SW 1271 (cell line): ENCODE measurements at regions not wholly inside any gene's neighbourhood (a gene's known extent, or its start where the extent isn't known, plus 50 kb on each side); places are given as distances from the start of the nearest gene placed in this dataset.

Experiments
- DNase-seq, 2 experiments: peaks; one replicate each; lab custom pipeline; 2025; lab: John Stamatoyannopoulos, UW

DNA sequence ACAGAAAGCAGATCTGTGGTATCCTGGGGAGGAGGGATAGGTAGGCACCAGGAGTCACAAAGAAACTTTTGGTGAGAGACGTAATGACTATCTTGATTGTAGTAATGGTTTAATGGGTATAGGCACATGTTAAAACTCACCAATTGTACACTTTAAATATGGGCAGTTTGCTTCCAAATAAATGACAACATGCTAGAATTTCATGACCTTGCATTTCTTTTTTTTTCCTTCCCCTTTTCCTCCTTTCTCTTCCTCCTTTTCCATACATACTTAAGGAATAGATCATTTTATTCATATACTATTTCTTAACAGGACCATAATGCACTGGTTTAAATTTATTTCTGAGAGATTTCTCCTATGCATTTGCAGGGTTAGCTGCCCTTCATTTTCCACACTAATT is 341.8 kb downstream of the TMEM182 start:
- no peak for DNase-seq

DNA sequence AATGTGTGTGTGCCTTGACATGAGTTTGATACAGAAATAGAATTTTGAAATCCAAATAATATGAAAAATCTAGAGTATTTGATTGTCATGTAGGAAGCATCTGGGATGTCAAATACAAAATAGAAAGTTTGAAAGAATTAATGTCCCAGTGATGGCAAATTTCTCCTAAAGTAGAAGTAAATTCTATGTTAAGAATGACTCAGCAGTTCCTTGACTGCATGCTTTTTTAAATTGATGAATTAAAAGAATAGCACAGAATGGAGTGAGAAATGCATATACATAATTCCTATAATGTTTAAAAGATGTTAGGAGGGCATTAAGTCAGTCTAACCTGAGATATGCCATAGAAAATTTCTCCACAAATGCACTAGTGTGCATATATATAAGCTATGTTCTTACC is 357.5 kb downstream of the TMEM182 start:
- DNase-seq: no peak

DNA sequence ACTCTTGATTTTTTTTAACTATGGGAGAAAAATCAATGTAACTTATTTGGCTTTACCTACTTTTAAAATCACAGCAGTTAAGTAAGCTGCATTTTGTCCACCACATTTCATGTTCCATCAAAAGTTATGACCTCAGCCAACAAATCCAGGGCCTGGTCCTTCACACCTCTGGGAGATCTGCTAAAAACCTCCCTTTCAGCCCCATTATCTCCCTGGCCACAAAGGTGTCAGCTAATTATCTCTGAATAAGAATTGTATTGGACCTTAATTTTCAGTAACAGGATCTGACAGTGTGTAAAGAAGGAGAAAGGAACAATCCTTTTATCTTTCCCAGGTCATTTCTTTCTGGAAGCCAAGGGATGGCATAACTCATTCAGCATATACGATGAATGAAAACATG is 359.3 kb downstream of the TMEM182 start:
- DNase-seq: no peak

DNA sequence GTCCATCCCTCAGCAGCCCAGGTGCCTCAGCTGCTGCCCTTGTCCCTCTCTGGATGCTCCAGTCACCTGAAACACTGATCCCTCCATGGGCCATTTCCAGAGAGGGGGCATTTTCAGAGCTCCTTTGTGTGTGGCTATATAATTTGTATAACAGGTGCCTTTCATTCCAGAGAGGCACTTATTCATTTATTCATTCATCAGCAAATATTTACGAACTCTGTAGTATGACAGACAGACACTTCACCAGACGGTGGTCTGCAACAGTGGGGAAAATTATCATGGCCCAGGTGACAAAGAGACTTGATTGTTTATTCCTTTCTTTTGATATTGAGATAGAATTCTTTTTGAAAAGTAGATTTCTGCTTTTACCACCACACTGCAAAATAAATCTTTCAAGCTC is 361.7 kb downstream of the TMEM182 start:
- no peak for DNase-seq

DNA sequence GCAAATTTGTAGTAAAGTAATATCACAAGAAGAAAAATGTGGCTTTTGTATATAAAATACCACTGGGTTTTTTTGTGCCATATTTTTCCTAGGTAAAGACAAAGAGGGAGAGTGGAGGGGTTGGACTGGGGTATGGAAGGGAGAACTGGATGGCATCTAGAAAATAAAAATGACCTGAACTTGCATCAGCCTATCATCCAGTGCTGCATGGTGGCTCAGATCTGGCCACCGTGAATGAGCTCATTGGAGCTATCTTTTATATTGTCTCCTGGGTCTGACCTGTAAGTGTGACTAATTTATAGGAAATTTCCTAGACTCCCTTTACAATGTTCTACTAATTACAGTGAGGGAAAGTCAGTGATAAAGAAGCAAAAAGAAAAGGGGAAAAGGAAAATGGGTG is 369.0 kb downstream of the TMEM182 start:
- no peak for DNase-seq

DNA sequence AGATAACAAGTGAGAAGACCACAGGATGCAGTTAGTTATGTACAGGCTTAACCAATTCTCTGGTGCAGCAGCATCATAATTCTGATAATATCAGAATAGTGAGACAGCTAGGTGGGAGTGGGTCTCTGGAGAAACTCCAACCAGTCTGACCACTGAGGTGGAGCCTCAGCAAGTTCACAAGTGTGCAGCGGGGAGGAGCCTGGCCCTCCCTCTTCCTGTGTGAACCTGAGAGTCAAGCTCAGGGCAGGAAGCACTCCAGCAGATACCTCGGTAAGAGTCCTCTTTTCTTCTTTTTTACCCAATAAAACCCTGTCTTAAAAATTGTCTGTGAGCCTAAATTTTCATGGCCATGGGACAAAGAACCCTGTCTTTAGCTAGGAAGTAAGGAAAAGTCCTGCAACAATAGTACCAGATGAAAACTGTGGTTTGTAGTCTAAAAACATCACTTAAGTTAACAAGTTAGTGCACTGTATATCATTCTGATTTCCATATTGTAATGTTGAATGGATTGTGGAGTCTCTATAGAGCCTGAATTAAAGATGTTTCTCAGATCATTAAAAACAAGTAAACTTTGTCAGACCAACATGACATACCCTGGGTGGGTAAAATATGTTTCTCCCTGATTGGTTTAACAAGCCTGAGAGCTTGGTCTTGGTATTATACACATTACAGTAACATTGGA is 370.8 kb downstream of the TMEM182 start:
- DNase-seq: no peak

DNA sequence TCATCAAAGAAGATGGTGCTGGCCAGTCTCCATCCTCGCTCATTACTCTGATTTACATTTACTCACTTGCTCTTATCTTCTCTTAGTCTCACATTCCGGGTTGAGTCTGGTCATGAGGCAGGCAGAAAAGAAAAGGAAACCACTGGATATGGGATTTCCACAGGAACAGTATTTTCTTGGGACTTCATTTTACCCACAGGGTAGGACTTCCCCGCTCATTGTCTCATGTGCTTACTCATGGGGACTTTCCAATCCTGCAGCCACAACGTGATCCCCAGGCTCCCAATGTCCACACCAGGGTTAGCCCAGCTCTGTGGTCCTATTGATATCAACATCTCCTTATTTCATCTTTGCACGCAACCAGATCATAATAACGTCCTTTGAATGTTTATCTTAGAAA is 373.8 kb downstream of the TMEM182 start:
- no peak for DNase-seq

DNA sequence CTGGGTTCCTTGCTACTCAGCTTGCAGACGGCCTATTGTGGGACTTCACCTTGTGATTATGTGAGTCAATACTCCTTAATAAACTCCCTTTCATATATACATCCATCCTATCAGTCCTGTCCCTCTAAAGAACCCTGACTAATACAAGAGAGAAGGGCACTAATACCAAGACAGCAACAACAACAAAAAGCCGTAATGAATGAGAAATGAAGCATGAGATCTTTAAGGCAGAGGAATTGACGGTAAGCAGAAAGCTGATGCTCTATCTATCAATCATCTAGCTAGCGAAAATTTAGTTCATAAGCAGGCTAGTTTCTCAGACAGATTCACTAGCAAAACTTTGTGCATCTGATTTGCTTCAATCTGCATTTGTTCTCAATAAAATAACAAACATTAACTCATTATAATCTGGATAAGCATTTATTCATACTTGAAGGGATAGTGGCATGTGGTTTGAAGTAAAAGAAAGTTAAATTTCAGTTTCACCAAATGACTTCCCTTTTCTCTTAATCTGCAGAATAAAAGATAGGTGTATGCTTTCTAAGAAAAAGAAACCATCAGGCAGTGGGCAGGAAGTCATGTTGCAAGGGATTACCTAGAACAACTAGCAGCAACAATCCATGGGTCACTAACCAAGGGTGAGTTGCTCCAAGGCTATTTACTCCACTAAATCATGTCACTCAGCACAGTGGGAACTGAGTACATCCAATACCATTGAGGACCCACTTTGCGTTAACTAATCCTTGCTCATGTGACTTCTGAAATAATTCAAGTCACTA is 376.5 kb downstream of the TMEM182 start:
- no peak for DNase-seq

DNA sequence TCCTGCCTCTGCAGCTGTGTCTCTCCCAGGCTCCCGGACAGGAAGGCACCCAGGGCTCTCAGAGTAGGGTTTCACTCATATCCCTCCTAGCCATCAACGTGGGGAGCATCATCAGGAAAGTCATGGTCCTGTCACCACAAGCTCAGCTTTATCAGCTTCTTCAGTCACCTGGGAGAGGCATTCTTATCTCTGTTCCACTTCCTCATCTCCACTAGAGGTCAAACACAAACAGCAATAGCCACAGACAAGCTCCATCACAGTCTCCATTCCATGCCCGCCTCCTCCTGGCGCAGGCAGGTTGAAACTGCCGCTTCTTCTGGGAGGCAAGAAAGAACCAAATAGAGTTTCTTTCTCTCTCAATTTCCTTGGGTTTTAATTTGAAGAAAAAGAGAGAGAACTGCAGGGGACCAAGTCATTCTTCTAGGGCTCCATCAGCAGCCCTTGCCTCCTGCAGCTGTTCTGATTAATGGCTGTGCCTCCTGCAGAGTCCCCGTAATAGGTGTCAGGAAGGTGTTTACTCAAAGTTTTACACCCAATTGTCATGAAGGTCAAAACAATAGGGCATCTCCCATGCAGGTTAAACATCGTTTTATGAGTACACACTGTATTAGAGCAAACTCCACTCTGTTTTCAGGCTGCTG is 377.9 kb downstream of the TMEM182 start:
- DNase-seq: no peak

DNA sequence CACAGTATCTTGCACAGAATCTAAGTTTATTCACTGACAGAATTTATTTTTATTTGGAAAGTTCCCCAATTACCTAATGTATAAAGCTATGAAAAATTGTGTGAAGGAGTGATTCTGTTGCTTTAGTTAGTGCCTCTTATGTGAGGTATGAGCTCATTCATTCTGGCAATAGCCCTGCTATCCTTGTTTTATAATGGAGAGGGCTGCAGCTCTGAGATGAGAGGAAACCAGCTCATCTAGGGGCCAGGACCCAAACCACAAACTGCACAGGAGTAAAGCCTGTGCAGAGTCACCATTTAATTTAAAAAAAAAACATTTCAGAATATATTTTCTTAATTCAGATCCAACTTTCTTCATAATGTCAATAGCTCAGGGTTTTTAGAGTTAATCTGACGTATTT is 383.0 kb downstream of the TMEM182 start:
- no peak for DNase-seq

DNA sequence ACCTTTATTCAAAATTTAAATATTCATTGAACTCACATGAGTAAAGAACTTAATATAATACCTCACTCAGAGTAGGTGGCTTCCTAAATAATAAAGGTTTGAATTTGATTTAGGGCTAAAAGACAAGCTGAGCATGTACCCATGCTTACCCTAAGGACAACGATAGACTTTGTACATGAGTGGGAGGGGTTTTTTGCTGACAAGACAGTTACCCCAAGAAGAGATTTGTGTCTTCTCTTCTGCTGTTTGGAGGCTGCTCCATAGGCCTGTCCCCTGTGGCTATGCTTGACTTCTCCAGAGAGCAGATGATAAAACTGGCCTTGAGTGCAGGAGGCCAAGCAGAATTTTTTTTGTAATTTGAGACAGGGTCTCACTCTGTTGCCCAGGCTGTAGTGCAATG is 383.9 kb downstream of the TMEM182 start:
- DNase-seq: no peak

DNA sequence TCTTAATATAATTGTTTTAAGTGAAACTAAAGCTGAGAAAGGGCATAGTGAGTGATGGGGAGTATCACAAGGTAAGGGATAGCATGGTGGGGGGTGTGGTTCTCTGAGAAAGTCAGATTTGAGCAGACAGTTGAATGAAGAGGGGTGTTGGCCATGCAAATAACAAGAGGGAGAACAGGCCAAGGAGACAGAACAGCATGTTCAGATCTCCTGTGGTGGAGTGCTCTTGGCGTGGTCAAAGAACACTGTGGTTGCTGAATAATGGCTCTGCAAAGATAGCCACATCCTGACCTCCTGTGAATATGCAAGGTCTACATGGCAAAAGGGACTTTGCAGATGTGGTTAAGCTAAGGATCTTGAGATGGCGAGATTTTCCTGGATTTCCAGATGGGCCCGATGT is 389.2 kb downstream of the TMEM182 start:
- DNase-seq: no peak

DNA sequence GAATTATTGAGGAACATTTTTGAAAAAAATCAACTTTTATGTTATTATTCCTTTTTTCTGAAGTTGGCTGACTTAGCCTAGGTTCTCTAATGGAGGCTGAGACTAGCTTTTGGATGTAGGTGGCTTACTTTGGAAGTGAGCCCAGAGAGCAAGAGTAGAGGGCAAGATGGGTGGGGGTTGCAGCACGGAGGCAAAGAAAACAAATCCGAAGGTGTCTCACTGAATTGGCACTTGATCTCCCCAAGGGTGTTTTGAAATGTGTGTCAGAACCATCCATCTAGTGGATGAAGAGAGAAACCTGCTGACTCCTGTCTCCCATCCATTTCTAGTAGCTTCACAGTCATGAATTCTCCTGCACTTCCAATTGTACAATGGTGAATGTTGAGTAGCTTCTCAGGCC is 390.7 kb downstream of the TMEM182 start:
- no peak for DNase-seq

DNA sequence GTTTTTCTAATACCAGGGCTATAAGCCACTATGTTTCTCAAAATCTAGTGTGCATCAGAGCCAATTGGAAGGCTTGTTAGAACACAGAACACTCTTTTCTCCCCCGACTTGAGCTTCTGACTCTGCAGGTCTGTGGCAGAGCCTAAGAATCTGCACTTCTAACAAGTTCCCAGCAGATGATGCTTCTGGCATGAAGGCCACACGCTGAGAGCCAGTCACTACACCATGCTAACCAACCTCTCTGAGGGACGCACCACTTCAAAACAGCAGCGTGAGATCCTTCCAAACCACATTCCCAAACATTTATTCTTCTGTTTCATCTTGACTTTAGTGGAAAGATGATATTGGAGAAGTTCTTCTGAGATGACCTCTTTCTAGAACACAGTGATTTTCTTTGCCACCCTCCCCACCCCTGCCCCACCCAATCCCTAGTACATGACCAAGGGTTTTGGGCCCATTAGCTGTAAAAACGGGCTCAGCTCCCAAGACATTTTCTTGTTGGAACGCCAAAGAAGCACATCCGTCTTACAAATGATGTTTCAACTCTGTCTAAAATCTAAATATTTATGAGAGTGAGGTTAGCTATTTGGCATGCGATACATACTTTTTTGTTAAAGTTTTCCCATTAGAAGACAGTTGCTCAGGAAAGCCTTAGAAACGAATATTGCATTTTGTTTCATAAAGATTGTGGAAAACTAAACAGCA is 391.9 kb downstream of the TMEM182 start:
- no peak for DNase-seq

DNA sequence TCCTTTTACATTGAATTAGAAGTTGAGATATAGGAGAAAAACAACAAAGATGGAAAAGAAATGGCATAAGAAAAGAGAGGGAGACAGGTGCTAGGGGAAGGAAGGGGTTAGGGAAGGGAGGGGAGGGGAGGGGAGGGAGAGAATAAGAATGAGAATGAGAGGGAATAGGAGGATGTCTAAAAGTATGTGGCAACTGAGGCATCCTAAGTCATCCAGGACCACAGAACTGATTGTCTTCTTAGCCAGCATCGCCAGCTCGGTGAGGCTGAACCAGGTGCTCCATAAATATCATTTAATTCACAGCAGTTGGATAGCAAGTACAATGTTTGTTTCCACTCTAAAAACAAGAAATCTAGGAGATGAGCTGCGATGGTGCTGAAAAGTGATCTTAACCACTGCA is 393.5 kb downstream of the TMEM182 start:
- no peak for DNase-seq

DNA sequence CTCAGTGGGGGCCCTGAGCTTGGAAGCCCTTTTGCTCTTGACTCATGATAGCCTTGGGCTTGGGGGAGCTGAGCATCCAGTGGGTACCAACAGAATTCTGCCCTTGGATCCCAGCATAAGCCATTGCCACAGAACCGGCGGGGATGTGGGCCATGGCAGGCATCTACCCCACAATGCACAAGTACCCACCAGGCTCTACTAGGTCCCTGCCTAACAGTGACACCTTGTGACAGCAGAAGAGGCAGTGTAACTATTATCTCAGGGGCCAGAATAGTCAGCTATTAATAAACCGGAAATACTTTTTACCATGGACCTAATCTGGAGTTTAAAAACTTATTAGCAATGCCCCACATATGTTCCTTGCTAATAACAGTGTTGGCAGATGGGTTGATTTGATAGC is 397.2 kb downstream of the TMEM182 start:
- DNase-seq: no peak

DNA sequence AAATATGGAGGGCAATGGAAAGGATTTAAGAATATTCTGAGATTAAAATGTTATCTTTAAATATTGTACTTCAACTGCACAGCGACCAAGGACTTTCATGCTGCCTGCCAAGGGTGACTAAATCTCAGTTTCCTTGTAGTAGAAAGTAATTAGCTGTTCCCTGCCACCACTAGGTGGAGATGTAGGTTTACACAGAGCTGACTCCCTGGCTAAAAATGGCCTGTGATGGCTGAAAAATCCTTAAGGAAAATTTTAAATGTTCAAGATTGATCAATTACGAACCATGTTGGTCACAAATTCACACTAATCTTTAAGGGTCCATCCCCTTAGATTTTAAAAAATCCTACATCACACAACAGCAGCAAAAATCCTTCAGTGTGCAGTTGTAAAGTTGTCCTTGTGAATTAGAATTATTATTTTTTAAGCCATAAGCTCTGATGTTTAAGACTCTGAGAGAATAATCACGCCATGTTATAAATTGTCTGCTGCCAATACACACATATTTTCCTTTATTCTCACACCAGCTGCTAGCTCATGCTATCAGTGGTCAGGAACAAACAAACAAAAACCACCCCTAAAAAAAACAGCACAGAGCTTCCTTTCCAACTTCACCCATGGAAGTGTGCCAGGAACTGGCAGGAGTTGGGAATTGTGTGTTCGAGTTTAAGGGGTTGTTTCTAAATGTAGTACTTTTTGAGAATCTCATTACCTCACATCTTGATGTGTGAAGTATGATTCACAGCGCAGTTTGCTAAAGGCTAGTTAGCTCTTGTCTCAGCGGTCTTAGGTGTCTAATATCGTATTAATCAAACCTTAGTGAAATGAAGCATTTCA is 399.8 kb downstream of the TMEM182 start:
- DNase-seq: peak in 1 of 2 experiments; percentile 67

DNA sequence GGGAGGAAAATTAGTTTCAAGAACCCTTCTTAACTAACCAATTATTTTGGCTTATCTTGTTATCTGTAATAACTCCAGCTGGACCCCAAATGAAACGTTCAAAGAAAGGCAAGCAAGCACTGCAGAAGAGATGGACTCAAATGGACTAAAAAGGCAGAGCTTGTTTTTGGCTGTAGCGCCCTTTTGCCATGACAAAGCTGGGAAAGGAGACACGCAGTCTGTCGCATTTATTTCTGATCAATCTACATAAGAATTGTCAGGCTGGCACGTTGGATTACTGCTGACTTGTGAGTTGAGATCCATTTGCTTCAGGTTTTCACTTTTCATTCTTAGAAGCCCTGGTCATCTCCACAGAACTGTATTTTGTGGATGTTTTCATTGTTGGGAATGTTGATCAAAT is 402.9 kb downstream of the TMEM182 start:
- DNase-seq: no peak

DNA sequence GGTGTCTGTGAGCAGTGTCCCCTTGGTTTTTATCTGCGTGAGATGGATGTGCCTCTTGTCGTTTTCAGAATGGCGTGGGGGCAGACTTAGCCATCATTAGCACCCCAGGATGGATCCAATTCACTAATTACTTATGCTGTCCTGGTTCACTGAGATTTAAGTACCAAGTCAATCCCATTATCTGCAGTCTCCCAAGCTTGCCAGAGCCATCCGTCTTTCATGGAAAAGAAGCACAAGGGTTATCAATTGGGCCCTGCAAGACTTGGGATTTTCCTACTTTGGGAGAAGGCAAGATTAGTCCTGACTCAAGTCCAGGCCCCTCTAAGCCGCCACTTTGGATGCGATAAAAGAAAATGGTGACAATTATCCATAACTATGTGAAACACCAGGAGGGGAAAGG is 404.0 kb downstream of the TMEM182 start:
- no peak for DNase-seq

DNA sequence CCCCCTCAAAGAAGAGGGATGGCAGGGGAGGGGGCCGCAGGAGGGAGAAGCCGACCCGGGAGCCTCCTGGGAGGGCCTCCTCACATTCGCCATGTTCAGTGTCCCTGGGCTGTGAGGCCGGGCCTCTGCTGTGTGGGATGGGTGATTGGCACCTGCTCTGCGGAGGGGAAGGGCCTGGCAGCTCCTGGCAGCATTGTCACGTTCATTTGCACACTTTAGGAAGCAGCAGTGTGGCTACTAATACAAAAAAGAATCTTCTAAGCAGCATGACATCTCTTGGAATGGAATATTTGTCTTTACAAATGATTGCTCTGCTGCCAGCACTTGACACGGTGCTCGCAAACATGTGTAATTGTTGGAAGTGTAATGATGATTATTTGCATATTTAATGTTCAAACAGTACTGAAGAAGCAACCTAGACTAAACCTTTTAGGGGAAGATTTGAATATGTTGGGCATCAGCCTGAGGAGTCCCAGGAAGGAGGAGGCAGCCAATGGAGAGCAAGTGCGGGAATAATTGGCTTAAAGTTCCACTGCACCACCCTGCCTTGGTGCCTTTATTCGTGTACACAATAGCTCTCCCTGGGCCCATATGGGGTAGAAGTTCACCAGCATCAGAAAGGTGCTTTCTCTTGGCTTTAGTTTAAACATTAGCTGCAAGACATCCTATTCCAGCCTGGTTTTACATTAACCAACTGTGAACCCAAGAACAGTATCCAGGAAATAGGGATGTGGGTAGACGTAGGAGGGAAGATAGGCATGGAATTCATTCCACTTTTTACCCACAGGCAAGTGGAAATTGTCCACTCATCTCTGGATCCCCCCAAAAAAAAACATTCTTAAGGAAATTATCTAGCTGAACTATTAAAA is 404.9 kb downstream of the TMEM182 start:
- no peak for DNase-seq

DNA sequence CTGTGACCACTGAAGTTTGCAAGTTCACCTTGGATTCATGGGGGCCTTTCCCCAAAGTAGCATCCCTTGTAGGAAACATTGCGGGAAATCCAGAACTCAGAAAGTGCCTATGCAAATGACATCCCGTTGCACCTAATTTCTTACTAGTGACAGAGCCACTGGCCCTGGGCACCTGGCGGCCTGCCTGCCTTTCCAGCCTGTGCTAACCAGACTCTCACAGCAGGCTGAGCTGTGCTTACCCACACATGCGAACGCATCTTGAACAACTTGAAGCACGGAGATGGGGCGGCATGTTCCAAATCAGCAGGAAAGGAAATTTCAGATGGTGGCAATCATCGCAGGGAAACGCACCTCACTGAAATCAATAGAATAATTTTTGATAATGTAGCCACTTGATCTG is 405.8 kb downstream of the TMEM182 start:
- no peak for DNase-seq
